Loucy (cell line): ENCODE measurements at regions not wholly inside any gene's neighbourhood (a gene's known extent, or its start where the extent isn't known, plus 50 kb on each side); places are given as distances from the start of the nearest gene placed in this dataset.

Experiments used
- H2AFZ ChIP-seq: fragments of 200-600 bp; sonication (generic); 2 replicates; pipeline ENCODE4 v1.6.0; 2016; ENCODE audit warnings: antibody characterized with exemption, mild to moderate bottlenecking, low read length, moderate library complexity
- H3F3A ChIP-seq: fragments of 200-600 bp; 2 replicates; pipeline ENCODE4 v1.6.0; 2016; ENCODE audit warnings: antibody characterized with exemption, low read depth, mild to moderate bottlenecking
- H3K27me3 ChIP-seq: fragments of 200-600 bp; sonication (generic); 2 replicates; pipeline ENCODE4 v1.6.1; 2014; ENCODE audit warnings: low read length, mild to moderate bottlenecking; ENCODE audit not compliant: insufficient read depth, poor library complexity, severe bottlenecking
- H3K36me3 ChIP-seq: fragments of 200-600 bp; sonication (generic); 2 replicates; pipeline ENCODE4 v1.6.1; 2016; ENCODE audit warnings: low read length; ENCODE audit not compliant: insufficient read depth
- H3K4me1 ChIP-seq: fragments of 200-600 bp; sonication (generic); 2 replicates; pipeline ENCODE4 v1.5.1; 2014; ENCODE audit warnings: low read length, mild to moderate bottlenecking; ENCODE audit not compliant: insufficient read depth, poor library complexity, severe bottlenecking
- H3K4me2 ChIP-seq: fragments of 200-600 bp; sonication (generic); 2 replicates; pipeline ENCODE4 v1.6.0; 2014; ENCODE audit warnings: antibody characterized with exemption, low read length, low read depth, mild to moderate bottlenecking; ENCODE audit not compliant: poor library complexity, severe bottlenecking
- H3K4me3 ChIP-seq: fragments of 200-600 bp; sonication (generic); 2 replicates; pipeline ENCODE4 v1.5.1; 2014; ENCODE audit warnings: low read length, mild to moderate bottlenecking, mixed read lengths; ENCODE audit not compliant: poor library complexity, severe bottlenecking
- H3K79me2 ChIP-seq: fragments of 200-600 bp; sonication (generic); 2 replicates; pipeline ENCODE4 v1.6.1; 2014; ENCODE audit warnings: low read length; ENCODE audit not compliant: insufficient read depth
- H3K9ac ChIP-seq: fragments of 200-600 bp; sonication (generic); 2 replicates; pipeline ENCODE4 v1.6.0; 2014; ENCODE audit warnings: mild to moderate bottlenecking, low read depth, low read length, moderate library complexity; ENCODE audit not compliant: poor library complexity, severe bottlenecking
- H3K9me2 ChIP-seq: fragments of 200-600 bp; sonication (generic); replicated peaks from 2 replicates; pipeline ENCODE4 v1.6.1; 2016; ENCODE audit warnings: low read depth, low read length, mixed read lengths
- H3K9me3 ChIP-seq: fragments of 200-600 bp; sonication (generic); 2 replicates; pipeline ENCODE4 v1.6.1; 2014; ENCODE audit warnings: mild to moderate bottlenecking, antibody characterized with exemption, low read length, low read depth; ENCODE audit not compliant: insufficient read depth
- H4K20me1 ChIP-seq: fragments of 200-600 bp; sonication (generic); 2 replicates; pipeline ENCODE4 v1.6.0; 2014; ENCODE audit warnings: antibody characterized with exemption, low read length, mild to moderate bottlenecking; ENCODE audit not compliant: insufficient read depth, poor library complexity, severe bottlenecking
- CTCF ChIP-seq: fragments of 200-600 bp; sonication (generic); conservative IDR thresholded peaks from 2 replicates; pipeline ENCODE4 v1.5.1; 2014; ENCODE audit warnings: mild to moderate bottlenecking, antibody characterized with exemption, low read length
- EZH2phosphoT487 ChIP-seq: fragments of 200-600 bp; IDR thresholded peaks from 2 replicates; pipeline ENCODE4 v1.6.1; 2018; ENCODE audit warnings: antibody characterized with exemption, mild to moderate bottlenecking, moderate library complexity, borderline replicate concordance

DNA sequence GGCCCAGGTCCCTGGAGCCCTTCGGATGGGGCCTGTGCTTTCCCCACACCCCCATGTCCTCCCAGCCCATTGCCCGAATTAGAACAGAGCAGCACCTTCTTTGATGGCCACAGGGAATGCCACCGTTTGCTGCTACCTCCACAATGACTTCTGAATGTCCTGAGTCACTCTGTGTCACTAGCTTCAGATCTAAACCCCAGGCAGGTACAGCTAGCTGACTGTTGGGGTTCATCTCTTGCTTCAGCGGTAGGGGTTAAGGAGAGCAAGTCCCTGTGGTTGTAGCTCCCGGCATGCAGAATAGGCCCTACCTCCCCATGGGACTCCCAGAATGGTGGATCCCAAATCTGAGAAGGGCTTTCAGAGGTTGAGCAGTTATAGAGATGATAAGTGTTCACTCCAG lies 291.1 kb upstream of the POU3F1 start:
- no peak overlapping the region for H3K4me3 ChIP-seq
- H3K27me3 ChIP-seq, result no peaks in the 10 kb centered on the region
- H2AFZ ChIP-seq, result no peak overlapping the region
- H3F3A ChIP-seq, result no peaks in the 10 kb centered on the region
- no peaks in the 10 kb centered on the region for H3K4me1 ChIP-seq
- no peak overlapping the region for H3K4me2 ChIP-seq
- no peak overlapping the region for H3K9ac ChIP-seq
- no peaks in the 10 kb centered on the region for H4K20me1 ChIP-seq
- no peak for TF ChIP-seq CTCF
- no peak for TF ChIP-seq EZH2phosphoT487
- no peaks in the 10 kb centered on the region for H3K79me2 ChIP-seq
- no peaks in the 10 kb centered on the region for H3K9me2 ChIP-seq
- no peaks in the 10 kb centered on the region for H3K36me3 ChIP-seq
- H3K9me3 ChIP-seq, result no peaks in the 10 kb centered on the region; the same call in 1 of the 2 replicates

DNA sequence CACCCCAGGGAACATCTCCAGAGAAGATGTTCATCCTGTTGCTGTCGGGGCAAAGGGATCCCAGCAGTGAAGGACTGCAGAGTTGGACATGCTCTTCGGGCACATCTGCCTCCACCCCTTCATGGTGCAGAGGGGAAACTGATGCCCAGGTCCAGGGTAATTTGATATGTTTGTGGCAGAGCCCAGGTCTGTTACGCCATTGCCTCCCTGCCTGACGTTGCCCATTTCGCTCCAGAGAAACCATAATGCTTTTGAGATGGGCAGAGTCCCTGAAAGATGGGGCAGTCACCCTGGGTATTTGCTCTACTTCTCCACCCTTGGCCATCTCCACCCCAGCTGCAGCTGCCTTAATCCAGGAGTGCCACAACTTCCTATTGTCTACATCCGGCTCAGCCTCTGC lies 290.4 kb upstream of the POU3F1 start:
- H3K36me3 ChIP-seq, result no peaks in the 10 kb centered on the region
- H3K79me2 ChIP-seq, result no peaks in the 10 kb centered on the region
- no peaks in the 10 kb centered on the region for H4K20me1 ChIP-seq
- no peaks in the 10 kb centered on the region for H3K9me2 ChIP-seq
- TF ChIP-seq CTCF (no peak), EZH2phosphoT487 (no peak)
- no peaks in the 10 kb centered on the region for H3K4me1 ChIP-seq
- no peak overlapping the region for H3K9ac ChIP-seq
- H3K4me2 ChIP-seq, result no peak overlapping the region
- H3F3A ChIP-seq, result no peaks in the 10 kb centered on the region
- H3K4me3 ChIP-seq, result no peak overlapping the region
- no peak overlapping the region for H2AFZ ChIP-seq
- H3K27me3 ChIP-seq, result no peaks in the 10 kb centered on the region
- H3K9me3 ChIP-seq, result no peaks in the 10 kb centered on the region; the same call in 1 of the 2 replicates

DNA sequence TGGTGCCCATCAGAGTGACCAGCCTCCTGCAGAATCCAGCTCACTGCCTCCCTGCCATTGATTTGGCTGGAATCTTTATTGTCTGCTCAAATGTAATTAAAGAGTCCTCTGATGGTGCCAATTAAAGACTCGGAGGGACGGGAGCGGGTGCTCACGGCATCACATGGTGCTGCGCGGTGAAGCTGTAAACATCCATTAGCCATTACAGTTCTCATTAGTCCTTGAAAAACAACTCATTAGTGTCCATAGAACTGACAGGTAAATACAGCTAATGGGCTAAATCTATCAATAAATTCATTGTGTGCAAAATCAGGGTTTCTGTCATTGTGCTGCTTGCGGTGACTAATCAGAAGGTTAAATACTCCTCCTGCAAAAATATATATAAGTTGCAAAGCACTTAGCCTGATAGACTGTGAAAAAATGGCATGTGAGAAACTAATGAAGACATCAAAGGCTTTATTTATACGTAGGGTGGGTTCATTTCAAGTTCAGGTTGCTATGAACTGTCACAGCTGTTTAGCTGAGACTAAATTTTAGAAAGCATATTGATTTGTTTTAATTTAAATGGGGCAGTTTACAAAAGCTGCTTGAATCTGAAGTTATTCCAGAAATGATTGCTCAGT lies 289.8 kb upstream of the POU3F1 start:
- H3K27me3 ChIP-seq, result no peaks in the 10 kb centered on the region

More for the DNA sequence above, 289.8 kb upstream of the POU3F1 start:
- Histone ChIP-seq H3K9me3 (no peaks in the 10 kb centered on the region), H4K20me1 (no peaks in the 10 kb centered on the region), H3K9me2 (no peaks in the 10 kb centered on the region), H3K4me3 (no peak overlapping the region), H2AFZ (no peak overlapping the region), H3K9ac (no peak overlapping the region), H3K79me2 (no peaks in the 10 kb centered on the region), H3K4me2 (no peak overlapping the region), H3K4me1 (no peaks in the 10 kb centered on the region), H3K36me3 (no peaks in the 10 kb centered on the region), H3F3A (no peaks in the 10 kb centered on the region)
- TF ChIP-seq CTCF, result no peak
- no peak for TF ChIP-seq EZH2phosphoT487
